HG03460 (cell line): ENCODE measurements at regions not wholly inside any gene's neighbourhood (a gene's known extent, or its start where the extent isn't known, plus 50 kb on each side); places are given as distances from the start of the nearest gene placed in this dataset.

ENCODE experiments used
- ATAC-seq: cut with Tn5 transposase; IDR thresholded peaks from one replicate; pipeline ENCODE4 v1.9.1; 2021; ENCODE audit not compliant: unreplicated experiment

DNA sequence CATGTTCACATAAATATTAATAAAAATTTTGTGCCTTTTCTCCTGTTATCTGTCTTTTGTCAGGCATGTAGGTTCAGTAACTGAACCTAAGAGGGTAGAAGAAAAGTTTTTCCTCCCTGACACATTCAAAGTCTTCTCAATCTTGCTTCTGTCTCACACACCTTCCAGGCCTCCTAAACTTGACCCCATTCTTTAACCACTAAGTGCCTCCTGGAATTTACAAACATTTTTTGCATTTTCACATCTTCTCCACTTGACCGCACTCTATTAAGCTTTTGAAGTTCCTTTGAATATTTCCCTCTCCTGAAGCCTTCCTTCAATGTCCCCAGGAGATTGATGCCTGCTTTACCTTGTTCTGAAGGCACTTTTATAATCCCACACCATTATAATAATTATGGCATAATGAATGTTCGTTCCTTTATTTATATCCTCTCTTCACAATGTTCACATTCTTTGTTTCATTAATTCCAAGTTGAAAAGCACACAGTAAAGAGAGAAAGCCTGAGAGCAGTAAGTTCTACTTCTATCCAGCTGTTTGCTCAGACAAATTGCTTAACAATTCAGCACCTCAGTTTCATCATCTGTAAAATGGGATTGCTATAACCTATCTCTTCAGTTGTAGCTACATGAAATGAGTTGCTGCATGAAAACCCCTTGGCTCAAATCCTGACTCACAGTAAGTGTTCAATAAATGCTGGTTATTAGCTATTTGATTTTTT, 184.8 kb upstream of the KLHL29 start:
- no peak for ATAC-seq

- ATAC-seq, result no peak
Observed at GRCh38 chr2:23200787-23201114, 184.2 kb upstream of the KLHL29 start.

DNA sequence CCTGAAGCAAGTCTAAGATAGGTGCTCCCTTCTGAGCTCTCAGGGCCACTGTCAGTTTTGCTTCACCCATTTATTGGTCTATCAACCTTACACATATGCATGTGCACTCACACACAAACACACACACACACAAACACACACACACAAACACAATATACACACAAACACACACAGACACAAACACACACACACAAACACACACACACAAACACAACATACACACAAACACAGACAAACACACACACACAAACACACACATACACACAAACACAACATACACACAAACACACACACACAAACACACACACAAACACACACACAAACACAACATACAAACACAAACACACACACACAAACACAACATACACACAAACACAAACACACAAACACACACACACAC, 181.6 kb upstream of the KLHL29 start:
- ATAC-seq, result no peak

DNA sequence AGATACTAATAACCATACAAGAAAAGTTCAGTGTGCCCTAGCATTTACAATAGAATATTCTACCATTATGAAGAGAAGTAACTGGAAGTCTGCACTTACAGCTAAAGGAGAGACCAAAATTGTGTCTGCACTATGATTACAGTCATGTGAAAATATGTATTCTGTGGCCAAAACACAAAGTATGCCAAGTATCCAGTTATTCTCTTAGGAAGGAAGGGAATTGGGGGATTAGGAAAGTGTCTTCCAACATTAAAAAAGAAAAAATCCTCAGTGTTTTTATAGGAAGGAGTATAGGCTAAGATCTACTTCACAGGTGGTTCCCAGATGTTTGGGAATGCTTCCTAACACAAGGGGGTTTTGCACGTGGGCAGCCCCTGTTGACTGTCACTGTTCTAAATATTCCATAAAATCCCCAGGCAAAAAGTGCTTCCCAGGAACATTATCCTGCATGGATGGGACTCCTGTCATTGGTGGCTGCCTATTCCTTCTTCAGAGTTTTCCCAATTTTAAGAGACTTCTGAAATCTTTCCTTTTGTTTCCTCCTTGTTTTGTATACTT, 180.2 kb upstream of the KLHL29 start:
- no peak for ATAC-seq

DNA sequence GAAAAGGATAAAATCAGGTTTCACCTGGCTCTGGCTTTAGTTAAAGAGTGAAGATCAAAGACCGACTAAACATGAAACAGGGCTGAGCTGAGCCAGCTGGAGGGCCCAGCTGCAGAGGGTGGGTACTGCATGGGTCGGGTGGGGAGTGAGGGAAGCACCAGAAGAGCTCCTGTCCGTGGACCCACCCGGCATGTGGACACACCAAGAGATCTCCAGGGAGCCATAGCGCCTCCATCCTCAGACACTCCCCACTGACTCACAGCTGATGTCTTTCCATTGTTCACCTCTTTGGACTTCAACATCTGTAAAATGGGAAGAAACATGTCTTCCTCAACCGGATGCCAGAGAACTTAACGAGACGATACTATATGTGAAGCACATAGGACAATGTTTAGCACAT, 178.3 kb upstream of the KLHL29 start:
- no peak for ATAC-seq

- no peak for ATAC-seq
Observed at GRCh38 chr2:23207871-23208270, 177.1 kb upstream of the KLHL29 start.

DNA sequence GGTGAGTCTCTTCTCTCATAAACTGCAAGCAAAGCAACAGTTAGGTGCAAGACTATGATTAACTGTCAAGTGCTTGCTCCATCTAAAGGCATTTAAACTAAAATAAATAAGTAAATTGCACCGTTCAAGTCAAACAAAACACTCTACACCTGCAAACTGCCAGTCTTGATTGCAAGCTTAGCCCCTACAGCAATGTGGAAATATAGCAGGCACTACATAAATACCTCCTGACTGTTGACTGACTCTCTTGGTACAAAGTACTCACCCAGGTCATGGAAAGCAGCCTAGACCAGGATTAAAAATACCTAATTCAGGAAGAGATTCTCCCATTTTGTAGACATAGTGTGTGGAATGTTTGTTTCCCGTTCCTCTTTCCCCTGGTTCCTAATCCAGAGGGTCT, 176.6 kb upstream of the KLHL29 start:
- ATAC-seq, result no peak

GRCh38 chr2:23209059-23209458, 175.9 kb upstream of the KLHL29 start:
- ATAC-seq, result no peak

GRCh38 chr2:23211987-23212583, 172.9 kb upstream of the KLHL29 start:
- ATAC-seq, result no peak

- no peak for ATAC-seq
Observed at GRCh38 chr2:23213196-23213595, 171.8 kb upstream of the KLHL29 start.

DNA sequence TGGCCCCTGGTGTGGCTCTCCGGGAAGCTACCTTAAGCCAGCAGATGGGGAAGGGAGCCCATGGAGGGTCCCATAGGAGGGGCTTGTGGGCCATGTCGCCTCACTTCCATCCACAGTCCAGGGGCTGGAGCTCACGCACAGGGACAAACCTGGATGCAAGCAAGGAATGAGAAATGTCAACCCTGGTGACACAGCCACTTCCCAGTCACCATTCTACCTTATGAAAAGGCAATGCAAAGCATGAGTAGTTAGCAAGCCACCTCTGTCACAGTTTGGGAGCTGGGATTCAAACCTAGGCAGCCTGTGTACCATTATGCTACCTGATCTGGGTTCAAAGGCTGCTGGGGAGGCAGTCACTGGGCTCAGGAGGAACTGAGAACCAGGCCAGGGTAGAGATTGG, 170.0 kb upstream of the KLHL29 start:
- no peak for ATAC-seq

GRCh38 chr2:23219666-23220065, 165.3 kb upstream of the KLHL29 start:
- no peak for ATAC-seq

GRCh38 chr2:23220513-23221094, 164.4 kb upstream of the KLHL29 start:
- ATAC-seq, result no peak

DNA sequence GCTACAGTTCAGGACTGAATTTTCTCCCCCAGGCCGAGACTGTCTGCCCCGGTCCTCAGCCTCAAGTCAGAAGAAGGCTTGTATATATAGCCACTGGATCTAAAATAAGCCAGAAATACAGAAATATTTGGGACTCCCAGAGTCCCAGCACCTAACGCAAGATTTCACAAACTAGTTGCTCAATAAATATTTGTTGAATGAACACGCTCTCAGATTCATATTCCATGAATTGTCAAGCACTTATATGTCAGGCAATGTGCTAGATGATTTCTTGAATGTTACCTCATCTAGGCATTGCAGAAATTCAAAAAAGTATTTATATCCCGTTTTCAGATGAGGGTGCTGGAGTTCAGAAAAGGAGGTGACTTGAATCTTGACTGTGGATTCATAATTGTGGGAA, 163.7 kb upstream of the KLHL29 start:
- ATAC-seq, result no peak

DNA sequence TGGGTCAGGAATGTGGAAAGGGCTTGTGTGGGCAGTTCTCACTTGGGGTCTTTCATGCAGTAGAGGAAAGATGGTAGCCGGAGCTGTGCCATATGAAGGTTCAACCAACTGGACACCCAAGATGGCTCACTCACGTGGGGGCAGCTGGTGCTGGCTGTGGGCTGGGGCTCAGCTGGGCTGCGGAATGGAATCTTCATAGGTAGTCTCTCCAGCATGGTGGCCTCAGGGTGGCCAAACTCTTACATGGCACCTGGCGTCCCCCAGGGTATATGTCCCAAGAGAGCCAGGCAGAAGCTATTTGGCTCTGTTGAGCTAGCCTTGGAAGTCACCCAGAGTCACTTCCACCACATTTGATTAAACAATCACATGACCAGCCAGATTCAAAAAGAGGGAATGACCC, 163.1 kb upstream of the KLHL29 start:
- no peak for ATAC-seq

GRCh38 chr2:23230885-23231284, 154.1 kb upstream of the KLHL29 start:
- ATAC-seq, result no peak

DNA sequence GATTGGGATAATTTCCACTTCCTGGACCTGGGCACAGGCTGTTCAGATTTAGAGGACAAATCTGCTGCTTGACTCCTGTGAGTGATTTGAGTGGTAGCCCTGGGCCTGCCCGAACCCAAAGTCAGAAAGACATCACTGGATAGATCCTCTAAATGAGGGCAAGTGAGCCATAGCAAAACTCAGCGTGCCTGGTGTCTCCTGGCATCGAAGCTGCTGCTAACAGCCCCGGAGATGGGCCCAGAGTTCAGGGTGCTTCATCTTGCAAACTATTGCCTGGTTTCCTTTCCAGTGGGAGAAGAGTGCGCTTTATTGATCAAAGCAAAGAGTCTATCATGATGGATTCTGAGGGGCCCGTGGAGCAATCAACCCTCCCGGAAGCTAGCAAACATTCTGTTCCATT, 153.1 kb upstream of the KLHL29 start:
- no peak for ATAC-seq

DNA sequence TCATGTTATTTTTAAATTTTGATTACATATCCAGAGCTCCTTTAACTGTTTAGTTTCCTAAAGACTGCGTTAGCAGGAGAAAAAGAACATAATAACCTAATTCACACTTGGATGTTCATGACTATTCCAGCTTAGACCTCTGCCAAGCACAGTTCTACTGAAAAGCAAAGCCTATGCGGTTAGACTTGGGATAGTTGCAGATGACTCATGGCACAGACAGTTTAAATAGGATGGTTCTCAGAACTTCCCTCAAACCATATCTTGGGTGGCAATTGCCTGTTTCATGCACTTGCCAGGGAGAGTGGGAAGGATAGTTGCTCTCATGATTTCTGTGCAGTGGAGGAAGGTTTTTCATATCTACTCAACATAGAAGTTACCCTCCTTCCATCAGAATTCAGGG, 149.7 kb upstream of the KLHL29 start:
- ATAC-seq, result no peak

DNA sequence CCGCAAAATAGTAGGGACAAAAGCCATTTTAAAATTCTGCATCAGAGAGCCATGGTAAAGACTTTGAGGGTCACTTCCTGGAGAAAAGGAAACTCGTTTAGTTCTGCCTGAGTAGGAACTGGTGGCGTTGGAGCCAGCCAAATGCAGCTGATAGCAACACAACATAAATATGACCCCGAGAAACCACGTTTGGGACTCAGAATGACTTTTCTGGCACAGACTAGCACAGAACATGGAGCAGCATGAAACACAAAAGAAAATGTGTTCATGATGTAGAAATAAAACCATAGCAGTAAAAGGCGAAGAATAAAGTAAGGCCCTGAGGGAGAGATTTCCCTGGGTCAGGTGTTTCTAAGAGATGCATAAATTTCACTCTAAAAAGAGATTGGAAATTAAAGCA, 149.2 kb upstream of the KLHL29 start:
- no peak for ATAC-seq

DNA sequence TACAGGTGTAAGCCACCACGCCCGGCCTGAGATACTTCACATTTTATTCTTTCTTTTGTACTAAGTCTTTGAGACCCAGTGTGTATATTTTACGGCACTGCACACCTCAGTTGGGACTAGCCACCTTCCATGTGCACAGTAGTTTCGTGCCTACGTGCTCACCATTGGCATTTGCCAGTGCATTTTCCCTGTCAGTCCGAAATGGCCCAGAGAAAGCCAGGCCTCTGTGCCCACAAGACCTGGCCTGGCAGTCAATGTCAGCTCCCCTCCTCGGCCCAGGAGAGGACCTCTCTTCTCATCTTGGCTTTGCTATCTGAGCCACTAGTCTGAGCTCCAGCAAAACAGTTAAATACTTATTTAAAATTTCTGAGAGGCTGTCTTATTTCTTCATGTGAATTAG, 147.8 kb upstream of the KLHL29 start:
- ATAC-seq, result no peak

DNA sequence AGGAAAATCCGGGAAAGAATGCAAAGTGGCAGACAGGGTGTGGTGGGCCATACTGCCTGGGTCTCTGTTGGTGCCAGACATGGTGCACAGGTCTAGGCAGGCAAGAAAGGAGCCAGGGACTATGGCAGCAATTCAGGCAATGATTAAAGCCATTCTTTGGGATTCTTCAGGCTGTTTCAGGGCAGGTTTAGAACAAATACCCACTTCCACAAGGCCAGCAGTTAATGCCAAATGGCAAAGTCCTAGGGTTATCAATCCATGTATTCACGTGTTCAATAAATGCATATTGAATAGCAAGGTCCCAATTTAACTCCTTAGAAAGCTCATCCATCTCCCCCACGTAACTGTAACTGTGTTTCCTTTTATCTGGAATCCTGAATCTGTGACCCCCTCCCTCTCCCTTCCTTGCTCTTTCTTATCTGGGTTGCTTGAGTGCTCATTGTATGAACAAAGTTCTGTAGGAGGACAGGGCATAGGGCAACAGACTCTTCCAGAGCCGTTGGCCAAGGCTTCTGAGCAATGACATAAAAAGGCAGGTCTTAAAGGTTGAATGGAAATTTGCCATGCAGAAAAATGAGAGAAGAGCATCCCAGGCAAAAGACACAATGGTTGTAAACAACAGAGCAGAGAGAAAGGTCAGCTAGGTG, 146.8 kb upstream of the KLHL29 start:
- no peak for ATAC-seq

DNA sequence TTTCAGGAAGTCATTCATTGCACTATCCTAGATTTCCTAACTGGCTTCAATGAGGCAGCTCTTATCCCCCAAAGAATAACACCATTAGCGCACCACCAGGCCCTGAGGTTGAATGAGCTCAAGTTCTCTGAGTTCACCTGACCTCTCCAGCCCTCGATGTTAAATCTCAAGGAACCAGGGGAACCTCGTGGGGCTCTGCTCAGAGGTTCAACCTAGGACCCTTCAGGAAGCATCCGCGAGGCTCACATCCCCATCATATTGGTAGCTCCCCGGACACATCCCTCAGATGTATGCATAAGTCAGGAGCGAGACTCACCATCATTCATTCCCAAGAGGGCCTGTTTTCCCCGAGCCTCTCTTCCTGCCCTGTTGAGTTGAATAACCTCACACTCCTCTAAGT, 145.6 kb upstream of the KLHL29 start:
- ATAC-seq, result no peak
